Mucosa of descending colon (tissue), 3 donors: ENCODE measurements at regions not wholly inside any gene's neighbourhood (a gene's known extent, or its start where the extent isn't known, plus 50 kb on each side); places are given as distances from the start of the nearest gene placed in this dataset.

ENCODE experiments used
- ATAC-seq: fragments of 200-7000 bp; cut with Tn5 transposase; one replicate; pipeline ENCODE4 v1.9.1; 2020; ENCODE audit warnings: mild to moderate bottlenecking, moderate library complexity
- DNase-seq, 3 donors: peaks; one replicate each; pipeline ENCODE4 v3.0.0-alpha.2; 2020
- H3K36me3 ChIP-seq: fragments of 200-600 bp; one replicate; pipeline ENCODE4 v1.8.0; 2021; ENCODE audit warnings: low read depth, mild to moderate bottlenecking
- H3K4me1 ChIP-seq: fragments of 200-600 bp; one replicate; pipeline ENCODE4 v1.8.0; 2021; ENCODE audit warnings: low read depth, mild to moderate bottlenecking
- H3K4me3 ChIP-seq: fragments of 200-600 bp; one replicate; pipeline ENCODE4 v1.8.0; 2021; ENCODE audit warnings: mild to moderate bottlenecking
- H3K9me3 ChIP-seq: fragments of 200-600 bp; one replicate; pipeline ENCODE4 v1.8.0; 2021; ENCODE audit warnings: mild to moderate bottlenecking
- intact Hi-C, 2 donors: fragments of 100-400 bp; cut with DNase I in 1 of 2; cut with micrococcal nuclease in 1 of 2; formaldehyde crosslinking; loops; one replicate each; pipeline versions ENCODE4 v1.11.0 to v1.11.1; 2022; cut with DNase I, micrococcal nuclease
- TF ChIP-seq, protein P1 (sequence below): fragments of 200-600 bp; IDR thresholded peaks from one replicate; pipeline ENCODE4 v1.8.0; 2022; ENCODE audit warnings: antibody characterized with exemption, mild to moderate bottlenecking
- donor health status: DM: no; HTN: no; CAD: no; lungs with moderate emphysema.
- donor health status: DM: no; HTN: no; CAD: no.
- donor health status: DM: no; HTN: yes; CAD: no.

- no peaks in the 10 kb centered on the region for H3K9me3 ChIP-seq
- no peak overlapping the region for H3K4me3 ChIP-seq
- no peaks in the 10 kb centered on the region for H3K4me1 ChIP-seq
- no peaks in the 10 kb centered on the region for H3K36me3 ChIP-seq
- DNase-seq (no peak), ATAC-seq (no peak)
- intact Hi-C loops: loop anchor here in 1 of 2 donors (10.0 kb wide), 1 partner anchor 335 kb away; no protein-coding TSS in a partner anchor
- TF ChIP-seq, protein P1, sequence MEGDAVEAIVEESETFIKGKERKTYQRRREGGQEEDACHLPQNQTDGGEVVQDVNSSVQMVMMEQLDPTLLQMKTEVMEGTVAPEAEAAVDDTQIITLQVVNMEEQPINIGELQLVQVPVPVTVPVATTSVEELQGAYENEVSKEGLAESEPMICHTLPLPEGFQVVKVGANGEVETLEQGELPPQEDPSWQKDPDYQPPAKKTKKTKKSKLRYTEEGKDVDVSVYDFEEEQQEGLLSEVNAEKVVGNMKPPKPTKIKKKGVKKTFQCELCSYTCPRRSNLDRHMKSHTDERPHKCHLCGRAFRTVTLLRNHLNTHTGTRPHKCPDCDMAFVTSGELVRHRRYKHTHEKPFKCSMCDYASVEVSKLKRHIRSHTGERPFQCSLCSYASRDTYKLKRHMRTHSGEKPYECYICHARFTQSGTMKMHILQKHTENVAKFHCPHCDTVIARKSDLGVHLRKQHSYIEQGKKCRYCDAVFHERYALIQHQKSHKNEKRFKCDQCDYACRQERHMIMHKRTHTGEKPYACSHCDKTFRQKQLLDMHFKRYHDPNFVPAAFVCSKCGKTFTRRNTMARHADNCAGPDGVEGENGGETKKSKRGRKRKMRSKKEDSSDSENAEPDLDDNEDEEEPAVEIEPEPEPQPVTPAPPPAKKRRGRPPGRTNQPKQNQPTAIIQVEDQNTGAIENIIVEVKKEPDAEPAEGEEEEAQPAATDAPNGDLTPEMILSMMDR: no peak
Measured at GRCh38 chr11:129699711-129700304, 115.8 kb upstream of the TMEM45B start.

DNA sequence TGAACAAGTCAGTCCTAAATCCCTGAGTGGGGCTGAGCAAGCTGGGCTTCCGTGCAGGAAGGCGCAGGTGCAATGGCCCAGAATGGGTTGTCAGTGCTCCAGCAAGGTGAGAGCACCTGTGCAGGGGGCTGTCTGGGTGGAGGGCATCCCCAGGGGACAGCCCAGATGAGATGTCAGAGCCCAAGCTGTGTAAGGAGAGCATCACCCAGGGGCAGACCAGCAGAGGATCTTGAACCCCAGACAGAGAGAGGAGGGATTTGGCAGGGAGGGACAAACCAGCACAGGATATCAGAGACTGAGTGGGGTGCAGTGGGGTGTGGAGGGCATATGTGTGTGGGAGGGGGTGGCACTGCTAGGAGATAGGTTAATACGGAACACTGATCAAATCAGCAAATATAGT lies 114.9 kb upstream of the TMEM45B start:
- Histone ChIP-seq H3K4me3 (no peak overlapping the region), H3K36me3 (no peaks in the 10 kb centered on the region), H3K4me1 (no peaks in the 10 kb centered on the region), H3K9me3 (no peaks in the 10 kb centered on the region)
- intact Hi-C loops: no loop called here
- no peak for ATAC-seq
- TF ChIP-seq, protein P1: no peak
- no peak for DNase-seq

- no peak for ATAC-seq
- intact Hi-C loops: no loop called here
- Histone ChIP-seq H3K4me1 (no peaks in the 10 kb centered on the region), H3K4me3 (no peak overlapping the region), H3K9me3 (no peaks in the 10 kb centered on the region), H3K36me3 (no peaks in the 10 kb centered on the region)
- TF ChIP-seq, protein P1: no peak
- DNase-seq: no peak
Measured at GRCh38 chr11:129701706-129702105, 113.9 kb upstream of the TMEM45B start.

DNA sequence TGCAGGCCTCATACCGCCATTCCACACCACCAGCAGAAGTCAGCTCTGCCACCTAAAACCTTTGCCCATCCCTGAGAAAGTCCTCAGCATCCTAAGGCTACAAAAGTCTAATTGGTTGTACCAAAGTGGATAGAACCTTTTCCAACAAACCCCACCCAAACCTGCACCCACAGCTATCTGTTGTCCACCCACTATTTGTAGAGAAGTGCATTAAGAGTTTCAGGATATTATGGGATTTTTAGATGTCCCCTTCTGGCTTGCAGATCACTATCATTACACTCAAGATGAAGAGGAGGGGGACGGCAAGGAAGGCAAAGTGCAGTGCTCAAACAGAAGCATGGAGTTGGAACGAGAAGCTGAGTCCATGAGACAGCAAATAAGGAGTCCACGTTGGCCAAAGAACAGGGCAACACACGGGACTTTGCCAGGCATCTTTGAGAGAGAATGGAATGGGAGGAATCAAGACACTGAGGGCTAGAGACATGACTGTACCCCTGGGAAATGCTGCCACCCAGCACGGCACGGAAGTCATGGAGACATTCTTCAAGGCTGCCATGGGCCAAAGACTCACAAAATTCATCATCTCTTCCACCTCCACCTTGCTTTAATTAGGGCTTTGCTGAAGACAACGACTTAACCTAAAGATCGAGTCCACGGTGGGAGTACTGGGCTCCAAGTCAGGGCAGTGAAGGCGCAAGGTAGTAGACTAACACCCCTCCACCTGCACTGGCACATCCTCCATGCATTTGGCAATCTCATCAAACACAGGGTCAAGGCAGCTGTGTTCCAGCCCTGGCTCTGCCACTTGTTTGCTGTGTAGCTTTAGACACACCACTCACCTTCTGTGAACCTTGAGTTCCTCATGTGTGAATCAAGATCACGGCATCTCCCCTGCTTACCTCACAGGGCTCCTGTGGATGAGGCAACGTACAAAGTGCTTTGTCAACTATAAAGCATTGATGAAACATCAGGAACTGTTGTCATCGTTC lies 112.9 kb upstream of the TMEM45B start:
- Histone ChIP-seq H3K9me3 (no peaks in the 10 kb centered on the region), H3K36me3 (no peaks in the 10 kb centered on the region), H3K4me1 (no peaks in the 10 kb centered on the region), H3K4me3 (no peak overlapping the region)
- DNase-seq (no peak), ATAC-seq (no peak)
- intact Hi-C loops: no loop called here
- TF ChIP-seq, protein P1: no peak

- no peaks in the 10 kb centered on the region for H3K9me3 ChIP-seq
- intact Hi-C loops: no loop called here
- TF ChIP-seq, protein P1: no peak
- no peaks in the 10 kb centered on the region for H3K36me3 ChIP-seq
- H3K4me1 ChIP-seq: no peaks in the 10 kb centered on the region
- H3K4me3 ChIP-seq: no peak overlapping the region
- ATAC-seq: no peak
- no peak for DNase-seq
Measured at GRCh38 chr11:129703846-129704245, 111.8 kb upstream of the TMEM45B start.
